VCaP (cell line): ENCODE measurements at regions not wholly inside any gene's neighbourhood (a gene's known extent, or its start where the extent isn't known, plus 50 kb on each side); places are given as distances from the start of the nearest gene placed in this dataset.
A peak's percentile ranks its signal among the peaks of the same experiment; 100 is the strongest.

ENCODE experiments used
- H3K27ac ChIP-seq: fragments of 450-650 bp; 2 replicates; pipeline ENCODE4 v1.5.1; 2017
- CTCF ChIP-seq: fragments of 450-650 bp; conservative IDR thresholded peaks from 2 replicates; pipeline ENCODE4 v1.5.1; 2017; ENCODE audit warnings: mild to moderate bottlenecking, moderate library complexity

GRCh38 chr10:29135337-29135736, 153.5 kb upstream of the LYZL1 start:
- H3K27ac ChIP-seq = no peak overlapping the region
- no peak for TF ChIP-seq CTCF

GRCh38 chr10:29136411-29136810, 152.5 kb upstream of the LYZL1 start:
- H3K27ac ChIP-seq = no peak overlapping the region
- TF ChIP-seq CTCF = no peak

GRCh38 chr10:29140151-29140550, 148.7 kb upstream of the LYZL1 start:
- TF ChIP-seq CTCF = no peak
- no peak overlapping the region for H3K27ac ChIP-seq

- no peak for TF ChIP-seq CTCF
- no peak overlapping the region; the same call in 1 of the 2 replicates for H3K27ac ChIP-seq
Observed at GRCh38 chr10:29140991-29141390, 147.9 kb upstream of the LYZL1 start.

- peak overlapping the region; percentile 23; the same call in 1 of the 2 replicates for H3K27ac ChIP-seq
Observed at GRCh38 chr10:29141761-29142160, 147.1 kb upstream of the LYZL1 start.

GRCh38 chr10:29142516-29143314, 146.2 kb upstream of the LYZL1 start:
- TF ChIP-seq CTCF = no peak
- H3K27ac ChIP-seq = peak overlapping the region; percentile 23; the same call in 1 of the 2 replicates

More at GRCh38 chr10:29141761-29142160, 147.1 kb upstream of the LYZL1 start:
- no peak for TF ChIP-seq CTCF

- no peak overlapping the region for H3K27ac ChIP-seq
- TF ChIP-seq CTCF = no peak
Observed at GRCh38 chr10:29144126-29144525, 144.7 kb upstream of the LYZL1 start.
